H1 (cell line): ENCODE measurements at regions not wholly inside any gene's neighbourhood (a gene's known extent, or its start where the extent isn't known, plus 50 kb on each side); places are given as distances from the start of the nearest gene placed in this dataset.

Source experiments
- CTCF ChIA-PET: fragments of 300-600 bp; sonication (Branson Sonifier 250); formaldehyde crosslinking; loops from one replicate; lab custom pipeline; 2021; ENCODE audit not compliant: partially characterized antibody; lab: Charles Lee
- POLR2A ChIA-PET: fragments of 300-600 bp; sonication (Branson Sonifier 250); formaldehyde crosslinking; loops from one replicate; lab custom pipeline; 2021; ENCODE audit warnings: inconsistent platforms; ENCODE audit not compliant: partially characterized antibody; lab: Charles Lee
- DNase-seq, 2 experiments: peaks; one replicate each; pipeline versions ENCODE4 v3.0.0 to v3.0.0-alpha.2; 2010 to 2022; ENCODE audit warnings: low spot score in 2 of 2, low read depth in 1 of 2, mixed read lengths in 1 of 2
- FAIRE-seq: peaks from 2 replicates; lab custom pipeline; 2011; peaks lifted over from hg19 to GRCh38; lab: Jason Lieb, UNC
- H2AFZ ChIP-seq: 2 replicates; pipeline ENCODE4 v1.8.1; 2012; ENCODE audit warnings: low read length, inconsistent platforms
- H2AK5ac ChIP-seq: 2 replicates; pipeline ENCODE4 v1.6.1; 2013; ENCODE audit warnings: low read depth, low read length
- H2BK120ac ChIP-seq: replicated peaks from 2 replicates; pipeline ENCODE3; 2013; ENCODE audit warnings: low read depth, low read length, inconsistent platforms
- H2BK12ac ChIP-seq: 2 replicates; pipeline ENCODE4 v1.6.1; 2013; ENCODE audit warnings: low read depth, low read length
- H2BK15ac ChIP-seq: 2 replicates; pipeline ENCODE4 v1.6.1; 2013; ENCODE audit warnings: low read length
- H2BK20ac ChIP-seq: 2 replicates; pipeline ENCODE4 v1.6.1; 2013; ENCODE audit warnings: low read length
- H2BK5ac ChIP-seq: 2 replicates; pipeline ENCODE4 v1.6.1; 2013; ENCODE audit warnings: low read depth, low read length
- H3K14ac ChIP-seq: 2 replicates; pipeline ENCODE4 v1.6.1; 2013; ENCODE audit warnings: inconsistent platforms; ENCODE audit not compliant: insufficient read length
- H3K18ac ChIP-seq: 2 replicates; pipeline ENCODE4 v1.6.1; 2013; ENCODE audit warnings: low read length; ENCODE audit errors: extremely low read depth
- H3K23ac ChIP-seq: 2 replicates; pipeline ENCODE4 v1.6.1; 2013; ENCODE audit warnings: inconsistent platforms; ENCODE audit not compliant: insufficient read length
- H3K23me2 ChIP-seq: 2 replicates; pipeline ENCODE4 v1.6.1; 2013; ENCODE audit warnings: low read depth, low read length
- H3K27ac ChIP-seq: 2 replicates; pipeline ENCODE4 v1.6.1; 2011; ENCODE audit warnings: low read depth, low read length, inconsistent platforms
- H3K27me3 ChIP-seq, 4 experiments: replicated peaks in 1 of 4; 1 replicate in 1 of 4; 2 replicates in 3 of 4; pipeline versions ENCODE4 v1.6.1 to v1.8.1; 2011 to 2013; ENCODE audit warnings: low read length in 3 of 4, mild to moderate bottlenecking in 3 of 4, inconsistent platforms in 2 of 4, mixed read lengths in 2 of 4, moderate library complexity in 1 of 4; ENCODE audit not compliant: control insufficient read depth in 3 of 4, insufficient read depth in 3 of 4; ENCODE audit errors: extremely low read depth in 1 of 4
- H3K36me3 ChIP-seq, 4 experiments: 2 replicates each; pipeline versions ENCODE4 v1.6.1 to v1.8.1; 2011 to 2013; ENCODE audit warnings: mild to moderate bottlenecking in 4 of 4, low read length in 3 of 4, moderate library complexity in 2 of 4, control low read depth in 1 of 4, inconsistent platforms in 1 of 4; ENCODE audit not compliant: insufficient read depth in 4 of 4, control insufficient read depth in 2 of 4
- H3K4ac ChIP-seq: replicated peaks from 2 replicates; pipeline ENCODE3; 2013; ENCODE audit warnings: low read length, low read depth, mixed read lengths, inconsistent platforms; ENCODE audit not compliant: insufficient read length
- H3K4me1 ChIP-seq, 4 experiments: replicated peaks in 1 of 4; 1 replicate in 1 of 4; 2 replicates in 3 of 4; pipeline versions ENCODE4 v1.6.1 to v1.8.1; 2011 to 2013; ENCODE audit warnings: low read length in 3 of 4, inconsistent platforms in 2 of 4, mixed read lengths in 1 of 4; ENCODE audit not compliant: insufficient read depth in 4 of 4, control insufficient read depth in 3 of 4
- H3K4me2 ChIP-seq, 2 experiments: 2 replicates each; pipeline versions ENCODE4 v1.6.1 to v1.8.1; 2011 to 2013; ENCODE audit warnings: low read depth in 2 of 2, low read length in 2 of 2, control low read depth in 1 of 2, inconsistent platforms in 1 of 2, mild to moderate bottlenecking in 1 of 2; ENCODE audit not compliant: insufficient read depth in 1 of 2
- H3K4me3 ChIP-seq, 4 experiments: fragments of 200-600, 300-600 bp in 1 of 4; sonication (generic), shearing (Covaris generic), sonication (Bioruptor Twin) in 1 of 4; 2 replicates each; pipeline versions ENCODE4 v1.5.1 to v1.8.1; 2011 to 2016; ENCODE audit warnings: low read length in 4 of 4, low read depth in 3 of 4, control low read depth in 2 of 4, inconsistent platforms in 2 of 4, mild to moderate bottlenecking in 2 of 4, mixed read lengths in 1 of 4, moderate library complexity in 1 of 4; ENCODE audit not compliant: insufficient read depth in 2 of 4; ENCODE audit errors: extremely low read depth in 1 of 4
- H3K56ac ChIP-seq: replicated peaks from 2 replicates; pipeline ENCODE3; 2013; ENCODE audit warnings: low read depth, mild to moderate bottlenecking, mixed read lengths, low read length, inconsistent platforms; ENCODE audit not compliant: insufficient read length
- H3K79me1 ChIP-seq: 2 replicates; pipeline ENCODE4 v1.6.1; 2013; ENCODE audit warnings: low read depth, low read length, control low read depth
- H3K79me2 ChIP-seq, 2 experiments: 2 replicates each; pipeline versions ENCODE4 v1.6.1 to v1.8.1; 2012 to 2013; ENCODE audit warnings: low read length in 2 of 2, mild to moderate bottlenecking in 2 of 2, inconsistent platforms in 1 of 2; ENCODE audit not compliant: insufficient read depth in 2 of 2, control insufficient read depth in 1 of 2
- H3K9ac ChIP-seq, 4 experiments: replicated peaks in 1 of 4; 1 replicate in 1 of 4; 2 replicates in 3 of 4; pipeline versions ENCODE4 v1.6.1 to v1.8.1; 2011 to 2013; ENCODE audit warnings: low read depth in 3 of 4, low read length in 3 of 4, control low read depth in 2 of 4, mild to moderate bottlenecking in 2 of 4, moderate library complexity in 2 of 4, inconsistent platforms in 1 of 4; ENCODE audit errors: extremely low read depth in 1 of 4
- H3K9me3 ChIP-seq, 2 experiments: 2 replicates each; pipeline versions ENCODE4 v1.6.1 to v1.8.1; 2012 to 2013; ENCODE audit warnings: mild to moderate bottlenecking in 2 of 2, moderate library complexity in 2 of 2, control low read depth in 1 of 2, inconsistent platforms in 1 of 2, low read depth in 1 of 2, low read length in 1 of 2, mixed read lengths in 1 of 2; ENCODE audit not compliant: insufficient read depth in 2 of 2
- H4K20me1 ChIP-seq, 2 experiments: replicated peaks in 1 of 2; 2 replicates each; pipeline versions ENCODE3 to v1.8.1; 2011 to 2013; ENCODE audit warnings: inconsistent platforms in 2 of 2, low read length in 2 of 2, mild to moderate bottlenecking in 1 of 2; ENCODE audit not compliant: insufficient read depth in 2 of 2, control insufficient read depth in 1 of 2
- H4K5ac ChIP-seq: 2 replicates; pipeline ENCODE4 v1.6.1; 2013; ENCODE audit warnings: low read length, low read depth, mixed read lengths, inconsistent platforms; ENCODE audit not compliant: insufficient read length
- H4K8ac ChIP-seq: 2 replicates; pipeline ENCODE4 v1.8.0; 2013; ENCODE audit warnings: mild to moderate bottlenecking, moderate library complexity, low read length, inconsistent platforms; ENCODE audit not compliant: insufficient read depth; ENCODE audit errors: extremely low read depth
- H4K91ac ChIP-seq: replicated peaks from 2 replicates; pipeline ENCODE3; 2013; ENCODE audit warnings: low read length, mixed read lengths, inconsistent platforms; ENCODE audit not compliant: insufficient read length
- ASH2L ChIP-seq: fragments of 200-600, 300-600 bp; sonication (generic); IDR thresholded peaks from one replicate; pipeline ENCODE4 v1.7.1; 2017; ENCODE audit warnings: low read length
- CREB1 ChIP-seq: IDR thresholded peaks from 2 replicates; pipeline ENCODE4 v1.6.1; 2012; ENCODE audit warnings: inconsistent platforms
- GABPA ChIP-seq: IDR thresholded peaks from 2 replicates; pipeline ENCODE4 v1.6.1; 2011; ENCODE audit warnings: mild to moderate bottlenecking, low read length, moderate library complexity, borderline replicate concordance; ENCODE audit not compliant: insufficient read depth
- PHF8 ChIP-seq: fragments of 200-600 bp; sonication (generic); conservative IDR thresholded peaks from 2 replicates; pipeline ENCODE4 v1.7.1; 2012; ENCODE audit warnings: low read depth, mild to moderate bottlenecking, inconsistent platforms, low read length, moderate library complexity
- SIRT6 ChIP-seq: IDR thresholded peaks from one replicate; pipeline ENCODE4 v1.7.1; 2012; ENCODE audit warnings: low read length, inconsistent platforms
- SP4 ChIP-seq: IDR thresholded peaks from 2 replicates; pipeline ENCODE4 v1.6.1; 2012; ENCODE audit warnings: low read length, inconsistent platforms
- WGBS, 2 experiments: shearing (Covaris generic) in 1 of 2; methylation state at CpG; one replicate each; pipeline versions ENCODE4 v1.1.6 to v1.1.7; 2013 to 2015; ENCODE audit warnings: low lambda C conversion rate in 2 of 2, mixed read lengths in 2 of 2, inconsistent platforms in 1 of 2, low coverage in 1 of 2, missing lambda C conversion rate in 1 of 2; ENCODE audit not compliant: insufficient replicate concordance in 2 of 2, insufficient coverage in 1 of 2, insufficient read length in 1 of 2; ENCODE audit errors: extremely low coverage in 1 of 2, missing lambda C conversion rate in 1 of 2; 5-methylcytosine and 5-hydroxymethylcytosine counted together

DNA sequence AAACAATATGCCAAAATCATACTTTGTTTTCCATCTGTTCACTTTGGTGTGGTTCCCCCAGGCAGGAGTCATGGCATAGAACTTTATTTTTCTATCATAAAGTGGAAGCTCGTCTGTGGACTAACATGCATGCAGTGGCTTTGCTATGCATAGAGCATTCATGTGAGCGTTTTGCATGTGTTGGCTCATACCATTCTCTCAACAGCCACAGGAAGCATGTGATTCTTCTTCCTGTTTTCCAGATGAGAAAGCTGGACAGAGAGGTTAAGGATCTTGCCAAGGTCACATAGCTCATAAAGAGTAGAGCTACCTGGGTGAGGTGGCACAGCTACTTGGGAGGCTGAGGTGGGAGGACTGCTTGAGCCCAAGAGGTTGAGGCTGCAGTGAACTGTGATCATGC, 123.4 kb upstream of the HDGFL1 start:
- no peaks in the 10 kb centered on the region for H3K79me1 ChIP-seq
- H4K8ac ChIP-seq, result no peak overlapping the region
- H3K14ac ChIP-seq, result no peak overlapping the region
- no peak overlapping the region for H3K56ac ChIP-seq
- H2AFZ ChIP-seq, result no peak overlapping the region
- ChIA-PET POLR2A (no interaction called here), CTCF (no interaction called here)
- H3K18ac ChIP-seq, result no peak overlapping the region
- H3K27me3 ChIP-seq, result no peaks in the 10 kb centered on the region
- WGBS, 2 experiments, result 100% methylated on average over 2 of the region's 2 CpGs; no CpG with 5 or more reads in 1 of the 2 experiments
- H4K91ac ChIP-seq, result no peak overlapping the region
- no peak overlapping the region for H2BK120ac ChIP-seq
- no peak overlapping the region for H3K4me2 ChIP-seq
- no peaks in the 10 kb centered on the region for H4K20me1 ChIP-seq
- H3K9me3 ChIP-seq, result no peaks in the 10 kb centered on the region; a peak in 1 of 4 replicates
- H3K4me1 ChIP-seq, result peaks cover 0 to 7% (median 0%) of the 10 kb centered on the region in 4 experiments; a peak in 1 of 7 replicates
- no peaks in the 10 kb centered on the region for H3K79me2 ChIP-seq
- H3K23me2 ChIP-seq, result no peaks in the 10 kb centered on the region
- H4K5ac ChIP-seq, result no peak overlapping the region
- H3K4ac ChIP-seq, result no peak overlapping the region
- no peaks in the 10 kb centered on the region for H3K36me3 ChIP-seq
- H2BK20ac ChIP-seq, result no peak overlapping the region
- H2AK5ac ChIP-seq, result no peak overlapping the region
- no peak overlapping the region for H2BK15ac ChIP-seq
- H3K4me3 ChIP-seq, result no peak overlapping the region
- H2BK5ac ChIP-seq, result no peak overlapping the region
- TF ChIP-seq GABPA (no peak), ASH2L (no peak), SP4 (no peak), CREB1 (no peak), SIRT6 (no peak), PHF8 (no peak)
- TF ChIP-seq, all 59 proteins: peak for 0
- H3K9ac ChIP-seq, result no peak overlapping the region
- H3K23ac ChIP-seq, result no peak overlapping the region
- no peak for DNase-seq
- no peak overlapping the region for H3K27ac ChIP-seq
- H2BK12ac ChIP-seq, result no peak overlapping the region
- no peak for FAIRE-seq
